Right lobe of liver (tissue), 4 donors: ENCODE measurements at regions not wholly inside any gene's neighbourhood (a gene's known extent, or its start where the extent isn't known, plus 50 kb on each side); places are given as distances from the start of the nearest gene placed in this dataset.

Source experiments
- POLR2A ChIP-seq: fragments of 450-650 bp; IDR thresholded peaks from one replicate; pipeline ENCODE4 v1.6.1; 2017; ENCODE audit warnings: antibody characterized with exemption, mild to moderate bottlenecking
- TF ChIP-seq, protein P1 (sequence below), 4 donors: fragments of 200-600 bp in 3 of 4; fragments of 450-650 bp in 1 of 4; IDR thresholded peaks; one replicate each; pipeline versions ENCODE4 v1.5.1 to v1.8.0; 2016 to 2022; ENCODE audit warnings: antibody characterized with exemption in 4 of 4, mild to moderate bottlenecking in 2 of 4
- donor health status: DM: no; HTN: no; CAD: no.
- donor health status: DM: no; HTN: no; CAD: no.
- donor health status: DM: no; HTN: yes; CAD: no.

DNA sequence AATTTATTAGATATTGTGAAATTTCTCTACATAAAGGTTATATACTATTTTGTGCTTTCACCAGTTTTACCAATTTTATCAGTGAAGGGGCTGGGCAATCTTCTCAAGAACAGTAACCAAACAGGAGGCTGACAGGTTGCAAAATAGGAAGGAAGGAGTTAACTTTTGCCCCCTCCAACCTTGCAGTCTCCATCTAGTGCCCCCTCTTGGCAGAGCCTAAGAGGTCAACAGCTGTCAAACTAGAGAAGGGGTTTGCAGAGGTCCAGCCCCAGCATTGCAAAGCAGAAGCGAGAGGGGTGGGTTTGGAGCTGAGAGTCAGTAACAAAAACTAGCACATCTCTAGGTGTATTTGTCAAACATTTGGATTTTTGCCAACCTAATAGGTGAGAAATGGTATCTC, 391.0 kb downstream of the CDC5L start:
- no peak for TF ChIP-seq POLR2A
- TF ChIP-seq, protein P1, sequence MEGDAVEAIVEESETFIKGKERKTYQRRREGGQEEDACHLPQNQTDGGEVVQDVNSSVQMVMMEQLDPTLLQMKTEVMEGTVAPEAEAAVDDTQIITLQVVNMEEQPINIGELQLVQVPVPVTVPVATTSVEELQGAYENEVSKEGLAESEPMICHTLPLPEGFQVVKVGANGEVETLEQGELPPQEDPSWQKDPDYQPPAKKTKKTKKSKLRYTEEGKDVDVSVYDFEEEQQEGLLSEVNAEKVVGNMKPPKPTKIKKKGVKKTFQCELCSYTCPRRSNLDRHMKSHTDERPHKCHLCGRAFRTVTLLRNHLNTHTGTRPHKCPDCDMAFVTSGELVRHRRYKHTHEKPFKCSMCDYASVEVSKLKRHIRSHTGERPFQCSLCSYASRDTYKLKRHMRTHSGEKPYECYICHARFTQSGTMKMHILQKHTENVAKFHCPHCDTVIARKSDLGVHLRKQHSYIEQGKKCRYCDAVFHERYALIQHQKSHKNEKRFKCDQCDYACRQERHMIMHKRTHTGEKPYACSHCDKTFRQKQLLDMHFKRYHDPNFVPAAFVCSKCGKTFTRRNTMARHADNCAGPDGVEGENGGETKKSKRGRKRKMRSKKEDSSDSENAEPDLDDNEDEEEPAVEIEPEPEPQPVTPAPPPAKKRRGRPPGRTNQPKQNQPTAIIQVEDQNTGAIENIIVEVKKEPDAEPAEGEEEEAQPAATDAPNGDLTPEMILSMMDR (IDR thresholded peaks at IDR 0.05): no peak
